ENCODE measurements at regions not wholly inside any gene's neighbourhood (a gene's known extent, or its start where the extent isn't known, plus 50 kb on each side); places are given as distances from the start of the nearest gene placed in this dataset.

GRCh38 chr11:112751772-112752171 is 209.4 kb upstream of the NCAM1 start:
- DNase-seq (ENCODE audit: low read depth, low spot score) = no peak
- Histone ChIP-seq H3K27me3 (ENCODE audit: control insufficient read depth, insufficient read depth, low read length) (no peaks in the 10 kb centered on the region), H3K27ac (ENCODE audit: low read depth, low read length) (no peak overlapping the region), H3K9me3 (ENCODE audit: control insufficient read depth, insufficient read depth, low read length) (no peaks in the 10 kb centered on the region), H3K4me3 (ENCODE audit: low read depth, low read length) (no peak overlapping the region)
- POLR2A ChIA-PET = no interaction called here
- CTCF ChIA-PET = no interaction called here
- no peak for TF ChIP-seq CTCF (IDR thresholded peaks at IDR 0.05; ENCODE audit: low read depth, low read length)

GRCh38 chr11:112752563-112752962 is 208.7 kb upstream of the NCAM1 start:
- ChIA-PET CTCF (no interaction called here), POLR2A (no interaction called here)
- Histone ChIP-seq H3K27me3 (ENCODE audit: control insufficient read depth, insufficient read depth, low read length) (no peaks in the 10 kb centered on the region), H3K9me3 (ENCODE audit: control insufficient read depth, insufficient read depth, low read length) (no peaks in the 10 kb centered on the region), H3K4me3 (ENCODE audit: low read depth, low read length) (no peak overlapping the region), H3K27ac (ENCODE audit: low read depth, low read length) (no peak overlapping the region)
- no peak for DNase-seq (ENCODE audit: low read depth, low spot score)
- TF ChIP-seq CTCF (IDR thresholded peaks at IDR 0.05; ENCODE audit: low read depth, low read length) = no peak

DNA sequence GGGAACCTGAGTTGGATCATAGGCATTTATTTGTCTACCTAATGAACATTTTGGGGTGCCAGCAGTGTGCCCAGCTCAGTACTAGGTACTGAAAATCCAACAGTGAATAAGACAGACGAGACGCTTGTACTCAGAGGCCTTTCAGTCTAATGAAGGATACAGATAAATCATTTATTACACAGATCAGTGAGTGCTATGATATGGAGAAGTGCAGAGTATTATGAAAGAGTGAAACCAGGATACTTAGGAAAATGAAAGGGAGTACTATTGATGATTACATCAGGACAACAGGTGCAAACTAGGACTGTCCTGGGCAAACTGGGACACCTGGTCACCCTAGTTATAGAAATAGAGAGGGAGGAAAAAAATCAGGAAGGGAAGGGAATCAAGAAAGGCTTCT is 207.5 kb upstream of the NCAM1 start:
- no peaks in the 10 kb centered on the region for H3K27me3 ChIP-seq (ENCODE audit: control insufficient read depth, insufficient read depth, low read length)
- ChIA-PET CTCF (no interaction called here), POLR2A (no interaction called here)
- no peak overlapping the region for H3K27ac ChIP-seq (ENCODE audit: low read depth, low read length)
- no peak for TF ChIP-seq CTCF (IDR thresholded peaks at IDR 0.05; ENCODE audit: low read depth, low read length)
- H3K4me3 ChIP-seq (ENCODE audit: low read depth, low read length) = no peak overlapping the region
- DNase-seq (ENCODE audit: low read depth, low spot score) = no peak
- H3K9me3 ChIP-seq (ENCODE audit: control insufficient read depth, insufficient read depth, low read length) = no peaks in the 10 kb centered on the region

DNA sequence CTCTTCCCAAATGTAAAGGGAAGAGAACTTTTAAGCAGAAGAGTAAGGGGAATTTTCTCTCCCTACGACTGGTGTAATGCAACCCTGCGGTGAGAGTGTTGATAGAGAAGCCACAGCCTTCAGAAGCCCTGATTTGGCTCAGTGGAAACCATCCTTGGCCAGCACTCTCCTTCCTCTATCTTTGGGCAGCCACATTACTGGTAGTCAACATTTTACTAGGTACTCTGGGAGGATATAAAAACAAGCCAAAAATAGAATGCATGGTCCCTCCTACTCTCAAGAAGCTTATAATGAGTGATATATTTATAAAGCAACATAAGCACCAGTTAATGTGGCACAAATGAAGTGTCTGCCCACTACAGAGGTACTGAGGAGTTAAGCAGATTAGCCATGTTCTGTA is 201.8 kb upstream of the NCAM1 start:
- CTCF ChIA-PET = no interaction called here
- DNase-seq (ENCODE audit: low read depth, low spot score) = no peak

GRCh38 chr11:112760396-112761059 is 200.7 kb upstream of the NCAM1 start:
- no peak for TF ChIP-seq CTCF (IDR thresholded peaks at IDR 0.05; ENCODE audit: low read depth, low read length)
- no peak for DNase-seq (ENCODE audit: low read depth, low spot score)
- H3K9me3 ChIP-seq (ENCODE audit: control insufficient read depth, insufficient read depth, low read length) = no peaks in the 10 kb centered on the region
- H3K27me3 ChIP-seq (ENCODE audit: control insufficient read depth, insufficient read depth, low read length) = no peaks in the 10 kb centered on the region
- H3K27ac ChIP-seq (ENCODE audit: low read depth, low read length) = no peak overlapping the region
- ChIA-PET CTCF (no interaction called here), POLR2A (no interaction called here)
- no peak overlapping the region for H3K4me3 ChIP-seq (ENCODE audit: low read depth, low read length)

More for the DNA sequence above, 201.8 kb upstream of the NCAM1 start:
- Histone ChIP-seq H3K27ac (ENCODE audit: low read depth, low read length) (no peak overlapping the region), H3K9me3 (ENCODE audit: control insufficient read depth, insufficient read depth, low read length) (no peaks in the 10 kb centered on the region), H3K4me3 (ENCODE audit: low read depth, low read length) (no peak overlapping the region), H3K27me3 (ENCODE audit: control insufficient read depth, insufficient read depth, low read length) (no peaks in the 10 kb centered on the region)
- POLR2A ChIA-PET = no interaction called here
- TF ChIP-seq CTCF (IDR thresholded peaks at IDR 0.05; ENCODE audit: low read depth, low read length) = no peak

All from AG04450 (cell line).